Heart left ventricle (tissue), 13 donors: ENCODE measurements at regions not wholly inside any gene's neighbourhood (a gene's known extent, or its start where the extent isn't known, plus 50 kb on each side); places are given as distances from the start of the nearest gene placed in this dataset.

Experiments
- POLR2A ChIP-seq, 2 donors: fragments of 450-650 bp; IDR thresholded peaks; one replicate each; pipeline ENCODE4 v1.6.1; 2017; ENCODE audit warnings: antibody characterized with exemption in 2 of 2, mild to moderate bottlenecking in 2 of 2, moderate library complexity in 2 of 2
- TF ChIP-seq, protein P1 (sequence below), 12 donors: fragments of 200-600 bp; sonication (generic) in 4 of 12; IDR thresholded peaks; one replicate each; pipeline versions ENCODE4 v1.5.0 to v1.8.0; 2018 to 2022; ENCODE audit warnings: antibody characterized with exemption in 12 of 12, mild to moderate bottlenecking in 5 of 12
- donor health status: ischemic (EF 13 %, LVEDD 7.1; RV severe dilation, severe dysfunction).
- donor health status: DM: no; HTN: yes; CAD: no.
- donor health status: DM: no; HTN: no; CAD: no.
- donor health status: ischemic (EF 25% LVEDD 6.9; RV normal size, moderate dysfunction).
- donor health status: ischemic (EF 25% LVEDD 5.7; RV mildly dilated, moderate dysfunction).
- donor health status: ischemic (EF 35%, LVEDD 5.7; RV mildly dilated, moderate dysfunction).
- donor health status: nonischemic (EF 11% LVEDD 7.7; RV severe dilation, severe dysfunction).
- donor health status: DM: yes; HTN: yes; CAD: no.
- donor health status: PGD.
- donor health status: ischemic (EF 29% LVEDD 5.4; RV normal size, mild dysfunction).
- donor health status: nonischemic (EF 23%, LVEDD 6.1; RV moderate dilation, normal function).

DNA sequence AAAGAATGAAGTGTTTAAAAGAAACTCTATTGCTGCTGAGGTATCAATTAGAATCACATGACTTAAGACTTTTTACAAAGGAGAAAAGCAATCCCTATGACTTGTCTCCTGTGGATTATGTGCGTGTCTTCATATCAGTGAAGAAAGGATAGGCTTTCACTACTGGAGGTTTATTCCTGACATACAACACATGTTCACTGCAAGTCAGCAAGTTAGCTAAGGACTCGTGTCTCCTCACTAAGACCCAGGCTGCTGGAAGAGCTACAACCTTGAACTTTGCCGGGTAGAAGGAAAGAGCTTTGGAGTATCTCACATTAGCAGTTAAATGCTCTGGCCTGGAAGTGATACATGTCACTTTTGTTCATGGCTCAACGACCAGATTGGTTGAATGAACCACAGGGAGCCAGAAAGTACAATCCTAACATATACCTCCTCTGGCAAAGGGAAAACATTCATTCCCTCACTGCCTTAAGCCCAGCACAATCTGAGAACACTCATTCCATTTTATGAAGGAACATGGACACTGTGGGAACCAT is 215.3 kb downstream of the RNF152 start:
- TF ChIP-seq POLR2A (IDR thresholded peaks at IDR 0.05), result no peak
- TF ChIP-seq, protein P1, sequence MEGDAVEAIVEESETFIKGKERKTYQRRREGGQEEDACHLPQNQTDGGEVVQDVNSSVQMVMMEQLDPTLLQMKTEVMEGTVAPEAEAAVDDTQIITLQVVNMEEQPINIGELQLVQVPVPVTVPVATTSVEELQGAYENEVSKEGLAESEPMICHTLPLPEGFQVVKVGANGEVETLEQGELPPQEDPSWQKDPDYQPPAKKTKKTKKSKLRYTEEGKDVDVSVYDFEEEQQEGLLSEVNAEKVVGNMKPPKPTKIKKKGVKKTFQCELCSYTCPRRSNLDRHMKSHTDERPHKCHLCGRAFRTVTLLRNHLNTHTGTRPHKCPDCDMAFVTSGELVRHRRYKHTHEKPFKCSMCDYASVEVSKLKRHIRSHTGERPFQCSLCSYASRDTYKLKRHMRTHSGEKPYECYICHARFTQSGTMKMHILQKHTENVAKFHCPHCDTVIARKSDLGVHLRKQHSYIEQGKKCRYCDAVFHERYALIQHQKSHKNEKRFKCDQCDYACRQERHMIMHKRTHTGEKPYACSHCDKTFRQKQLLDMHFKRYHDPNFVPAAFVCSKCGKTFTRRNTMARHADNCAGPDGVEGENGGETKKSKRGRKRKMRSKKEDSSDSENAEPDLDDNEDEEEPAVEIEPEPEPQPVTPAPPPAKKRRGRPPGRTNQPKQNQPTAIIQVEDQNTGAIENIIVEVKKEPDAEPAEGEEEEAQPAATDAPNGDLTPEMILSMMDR (IDR thresholded peaks at IDR 0.05), result no peak
